ENCODE measurements at regions not wholly inside any gene's neighbourhood (a gene's known extent, or its start where the extent isn't known, plus 50 kb on each side); places are given as distances from the start of the nearest gene placed in this dataset.
"Not testable (repeated sequence)": the region's sequence is repeated elsewhere in the genome, so short reads cannot be mapped to it uniquely, and the experiment has no call there.

DNA sequence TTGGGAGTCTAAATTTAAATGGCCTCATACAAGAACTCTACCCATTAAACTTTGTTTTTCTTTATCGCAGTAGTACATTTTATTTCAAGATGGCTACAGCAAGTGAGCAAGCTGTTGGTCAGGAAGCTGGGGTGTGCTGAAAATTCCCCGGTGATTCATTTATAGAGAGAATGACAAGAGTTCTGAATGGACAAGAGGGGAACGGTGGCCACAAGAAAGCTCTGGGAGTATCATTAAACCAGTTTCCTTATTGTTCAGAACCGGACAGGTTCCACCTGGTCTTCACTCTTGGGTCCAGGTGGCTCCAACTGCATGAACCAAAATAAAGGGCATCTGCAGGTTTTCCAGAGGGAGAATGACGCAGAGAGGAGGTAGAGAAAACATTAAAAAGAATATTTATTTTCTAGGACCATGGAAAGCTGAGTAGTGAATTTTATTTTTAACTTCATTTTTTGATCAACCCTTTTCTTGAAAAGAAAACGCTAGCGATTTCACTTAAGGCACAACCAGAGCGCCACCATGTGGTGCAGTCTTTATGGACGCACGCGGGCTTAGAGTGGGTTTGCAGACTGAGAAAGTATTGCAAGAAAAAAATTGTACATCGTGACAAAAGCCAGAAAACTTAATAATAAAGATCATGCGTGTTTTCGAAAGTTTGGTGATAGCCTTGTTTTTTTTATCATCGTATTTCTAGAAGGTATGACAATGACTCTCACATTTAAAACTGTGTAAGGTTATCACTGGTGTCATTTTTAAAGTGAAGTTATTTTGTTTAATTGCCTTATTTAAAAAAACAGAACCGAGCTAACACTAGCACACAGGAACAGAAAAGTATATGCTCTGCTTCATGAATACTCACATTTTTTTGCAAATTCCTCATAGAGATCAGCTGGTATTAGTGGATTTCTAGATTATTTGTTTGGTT, 97.9 kb upstream of the NOL4 start:
- TF ChIP-seq, protein P1, sequence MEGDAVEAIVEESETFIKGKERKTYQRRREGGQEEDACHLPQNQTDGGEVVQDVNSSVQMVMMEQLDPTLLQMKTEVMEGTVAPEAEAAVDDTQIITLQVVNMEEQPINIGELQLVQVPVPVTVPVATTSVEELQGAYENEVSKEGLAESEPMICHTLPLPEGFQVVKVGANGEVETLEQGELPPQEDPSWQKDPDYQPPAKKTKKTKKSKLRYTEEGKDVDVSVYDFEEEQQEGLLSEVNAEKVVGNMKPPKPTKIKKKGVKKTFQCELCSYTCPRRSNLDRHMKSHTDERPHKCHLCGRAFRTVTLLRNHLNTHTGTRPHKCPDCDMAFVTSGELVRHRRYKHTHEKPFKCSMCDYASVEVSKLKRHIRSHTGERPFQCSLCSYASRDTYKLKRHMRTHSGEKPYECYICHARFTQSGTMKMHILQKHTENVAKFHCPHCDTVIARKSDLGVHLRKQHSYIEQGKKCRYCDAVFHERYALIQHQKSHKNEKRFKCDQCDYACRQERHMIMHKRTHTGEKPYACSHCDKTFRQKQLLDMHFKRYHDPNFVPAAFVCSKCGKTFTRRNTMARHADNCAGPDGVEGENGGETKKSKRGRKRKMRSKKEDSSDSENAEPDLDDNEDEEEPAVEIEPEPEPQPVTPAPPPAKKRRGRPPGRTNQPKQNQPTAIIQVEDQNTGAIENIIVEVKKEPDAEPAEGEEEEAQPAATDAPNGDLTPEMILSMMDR (IDR thresholded peaks at IDR 0.05; ENCODE audit: poor library complexity, severe bottlenecking) = peak; percentile 62
- no peak for DNase-seq (ENCODE audit: low spot score)

GRCh38 chr18:34329840-34330239, 105.1 kb upstream of the NOL4 start:
- no peak overlapping the region for H3K27ac ChIP-seq (ENCODE audit: poor library complexity, severe bottlenecking)
- H3K36me3 ChIP-seq (ENCODE audit: low read depth) = no peaks in the 10 kb centered on the region
- DNase-seq (ENCODE audit: low spot score) = no peak
- ATAC-seq (ENCODE audit: low read depth) = no peak
- no peaks in the 10 kb centered on the region for H3K4me1 ChIP-seq (ENCODE audit: insufficient read depth, poor library complexity, severe bottlenecking)
- no peaks in the 10 kb centered on the region for H3K27me3 ChIP-seq (ENCODE audit: insufficient read depth, poor library complexity, severe bottlenecking)
- TF ChIP-seq, protein P1 (IDR thresholded peaks at IDR 0.05; ENCODE audit: poor library complexity, severe bottlenecking) = no peak
- no peak overlapping the region for H3K4me3 ChIP-seq (ENCODE audit: severe bottlenecking)
- H3K9me3 ChIP-seq (ENCODE audit: severe bottlenecking) = no peaks in the 10 kb centered on the region

More for the DNA sequence above, 97.9 kb upstream of the NOL4 start:
- Histone ChIP-seq H3K9me3 (ENCODE audit: severe bottlenecking) (no peaks in the 10 kb centered on the region), H3K27me3 (ENCODE audit: insufficient read depth, poor library complexity, severe bottlenecking) (no peaks in the 10 kb centered on the region), H3K27ac (ENCODE audit: poor library complexity, severe bottlenecking) (no peak overlapping the region), H3K4me3 (ENCODE audit: severe bottlenecking) (no peak overlapping the region), H3K36me3 (ENCODE audit: low read depth) (no peaks in the 10 kb centered on the region), H3K4me1 (ENCODE audit: insufficient read depth, poor library complexity, severe bottlenecking) (no peaks in the 10 kb centered on the region)
- no peak for ATAC-seq (ENCODE audit: low read depth)

DNA sequence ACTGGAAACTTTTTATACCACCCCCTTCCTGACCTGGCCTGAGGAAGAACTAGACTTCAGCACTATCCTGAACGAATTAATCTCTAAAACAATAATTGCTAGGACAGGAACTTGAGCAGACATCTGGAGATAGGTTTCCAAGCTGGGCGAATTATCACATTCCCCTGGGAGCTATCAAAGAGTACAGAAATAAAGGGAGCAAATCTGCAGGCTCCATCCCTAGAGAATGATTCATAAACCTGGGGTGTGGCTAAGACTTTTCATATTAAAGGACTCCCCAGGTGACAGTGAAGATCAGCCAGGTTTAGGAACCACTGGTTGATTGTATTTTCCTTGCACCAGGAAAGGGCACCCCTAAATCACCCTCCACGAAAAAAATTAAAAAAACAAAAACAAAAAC, 105.6 kb upstream of the NOL4 start:
- no peak overlapping the region for H3K4me3 ChIP-seq (ENCODE audit: severe bottlenecking)
- H3K36me3 ChIP-seq (ENCODE audit: low read depth) = no peaks in the 10 kb centered on the region
- ATAC-seq (ENCODE audit: low read depth) (no peak), DNase-seq (ENCODE audit: low spot score) (no peak)
- H3K9me3 ChIP-seq (ENCODE audit: severe bottlenecking) = no peaks in the 10 kb centered on the region
- H3K27me3 ChIP-seq (ENCODE audit: insufficient read depth, poor library complexity, severe bottlenecking) = no peaks in the 10 kb centered on the region
- no peaks in the 10 kb centered on the region for H3K4me1 ChIP-seq (ENCODE audit: insufficient read depth, poor library complexity, severe bottlenecking)
- TF ChIP-seq, protein P1 (IDR thresholded peaks at IDR 0.05; ENCODE audit: poor library complexity, severe bottlenecking) = no peak
- H3K27ac ChIP-seq (ENCODE audit: poor library complexity, severe bottlenecking) = no peak overlapping the region

- not testable (repeated sequence) for H3K4me3 ChIP-seq (ENCODE audit: severe bottlenecking); H3K36me3 ChIP-seq (ENCODE audit: low read depth); ATAC-seq (ENCODE audit: low read depth); H3K4me1 ChIP-seq (ENCODE audit: insufficient read depth, poor library complexity, severe bottlenecking); H3K9me3 ChIP-seq (ENCODE audit: severe bottlenecking); H3K27ac ChIP-seq (ENCODE audit: poor library complexity, severe bottlenecking); DNase-seq (ENCODE audit: low spot score); H3K27me3 ChIP-seq (ENCODE audit: insufficient read depth, poor library complexity, severe bottlenecking)
These were observed 106.2 kb upstream of the NOL4 start for GRCh38 chr18:34330907-34331306.

DNA sequence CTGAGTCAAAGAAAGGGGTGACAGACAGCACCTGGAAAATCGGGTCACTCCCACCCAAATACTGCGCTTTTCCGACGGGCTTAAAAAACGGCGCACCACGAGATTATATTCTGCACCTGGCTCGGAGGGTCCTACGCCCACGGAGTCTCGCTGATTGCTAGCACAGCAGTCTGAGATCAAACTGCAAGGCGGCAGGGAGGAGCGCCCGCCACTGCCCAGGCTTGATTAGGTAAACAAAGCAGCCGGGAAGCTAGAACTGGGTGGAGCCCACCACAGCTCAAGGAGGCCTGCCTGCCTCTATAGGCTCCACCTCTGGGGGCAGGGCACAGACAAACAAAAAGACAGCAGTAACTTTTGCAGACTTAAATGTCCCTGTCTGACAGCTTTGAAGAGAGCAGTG, 106.6 kb upstream of the NOL4 start:
- not testable (repeated sequence) for DNase-seq (ENCODE audit: low spot score); H3K4me3 ChIP-seq (ENCODE audit: severe bottlenecking); H3K27me3 ChIP-seq (ENCODE audit: insufficient read depth, poor library complexity, severe bottlenecking); H3K27ac ChIP-seq (ENCODE audit: poor library complexity, severe bottlenecking); ATAC-seq (ENCODE audit: low read depth); H3K4me1 ChIP-seq (ENCODE audit: insufficient read depth, poor library complexity, severe bottlenecking); H3K9me3 ChIP-seq (ENCODE audit: severe bottlenecking); H3K36me3 ChIP-seq (ENCODE audit: low read depth)

DNA sequence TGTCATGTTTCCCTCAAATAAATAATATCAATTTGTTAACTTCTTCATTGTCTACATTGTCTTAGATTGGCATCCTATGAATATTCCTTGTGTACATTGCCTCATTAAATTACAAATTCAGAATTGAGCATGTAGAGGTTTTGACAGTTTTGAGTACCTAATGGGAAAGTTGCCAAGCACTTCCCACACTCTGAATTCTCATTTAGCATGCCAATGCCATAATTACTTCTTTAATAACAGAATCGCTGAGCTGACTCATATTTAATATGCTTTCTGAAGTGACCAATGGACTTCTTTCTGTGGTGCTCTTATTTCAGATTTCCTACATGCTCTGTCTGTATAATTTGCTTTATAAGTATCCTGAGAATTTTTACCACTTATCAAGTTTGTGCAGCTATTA, 114.4 kb upstream of the NOL4 start:
- DNase-seq (ENCODE audit: low spot score) = no peak
- no peak for ATAC-seq (ENCODE audit: low read depth)
- H3K27me3 ChIP-seq (ENCODE audit: insufficient read depth, poor library complexity, severe bottlenecking) = no peaks in the 10 kb centered on the region

More for the DNA sequence above, 114.4 kb upstream of the NOL4 start:
- Histone ChIP-seq H3K27ac (ENCODE audit: poor library complexity, severe bottlenecking) (no peak overlapping the region), H3K9me3 (ENCODE audit: severe bottlenecking) (no peaks in the 10 kb centered on the region), H3K4me3 (ENCODE audit: severe bottlenecking) (no peak overlapping the region), H3K36me3 (ENCODE audit: low read depth) (no peaks in the 10 kb centered on the region), H3K4me1 (ENCODE audit: insufficient read depth, poor library complexity, severe bottlenecking) (no peaks in the 10 kb centered on the region)
- TF ChIP-seq, protein P1 (IDR thresholded peaks at IDR 0.05; ENCODE audit: poor library complexity, severe bottlenecking) = no peak
